HG03135 (cell line): ENCODE measurements at regions not wholly inside any gene's neighbourhood (a gene's known extent, or its start where the extent isn't known, plus 50 kb on each side); places are given as distances from the start of the nearest gene placed in this dataset.

Experiments
- ATAC-seq: cut with Tn5 transposase; IDR thresholded peaks from one replicate; pipeline ENCODE4 v1.9.1; 2021; ENCODE audit warnings: mild to moderate bottlenecking, moderate library complexity; ENCODE audit not compliant: unreplicated experiment

DNA sequence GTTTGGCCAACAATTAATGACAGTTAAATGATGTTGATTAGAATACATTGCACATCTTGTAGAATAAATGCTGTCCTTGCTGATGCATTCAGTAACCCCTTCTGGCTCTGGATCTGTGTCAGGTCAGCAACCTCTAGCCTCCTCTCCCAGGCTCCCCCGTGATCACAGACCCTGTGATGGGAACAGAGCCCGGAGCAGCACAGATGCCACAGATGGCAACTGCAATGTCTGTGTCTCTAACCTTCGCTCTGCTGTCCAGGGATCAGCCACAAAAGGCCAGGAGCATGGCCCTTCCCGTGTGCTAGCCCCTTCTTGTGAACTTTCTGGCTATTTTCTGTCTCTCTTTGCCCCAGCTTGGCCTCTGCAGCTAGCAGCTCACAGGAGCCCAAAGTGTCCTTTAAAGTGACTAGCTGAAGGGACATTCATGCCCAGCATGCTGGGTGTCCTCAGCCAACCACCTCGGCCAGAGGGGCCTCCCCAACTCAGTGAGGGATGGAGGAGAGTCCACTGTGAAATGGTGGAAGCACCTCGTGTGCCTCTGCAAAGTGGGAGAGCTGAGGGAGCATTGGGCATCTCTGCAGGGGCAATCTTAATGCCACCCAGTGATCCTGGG, 167.0 kb upstream of the TCERG1L start:
- no peak for ATAC-seq

DNA sequence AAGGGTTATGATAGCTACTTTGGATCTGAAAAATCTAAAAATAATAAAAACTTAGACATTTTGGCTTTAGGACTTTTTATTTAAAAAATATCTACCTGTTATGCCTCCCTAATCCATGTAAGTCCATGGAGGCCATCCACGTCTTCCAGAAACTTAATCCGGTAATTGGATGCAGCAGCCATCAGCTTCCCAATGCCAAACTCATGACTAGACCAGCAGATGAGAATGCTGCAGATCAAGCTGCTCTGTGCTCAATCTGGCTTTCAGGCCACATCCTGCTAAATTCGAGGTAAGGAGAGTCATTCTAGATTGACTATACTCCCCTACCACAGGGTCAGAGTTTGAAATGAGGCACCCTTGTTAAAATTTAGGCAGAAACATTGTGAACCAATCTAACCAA, 168.5 kb upstream of the TCERG1L start:
- ATAC-seq = no peak

DNA sequence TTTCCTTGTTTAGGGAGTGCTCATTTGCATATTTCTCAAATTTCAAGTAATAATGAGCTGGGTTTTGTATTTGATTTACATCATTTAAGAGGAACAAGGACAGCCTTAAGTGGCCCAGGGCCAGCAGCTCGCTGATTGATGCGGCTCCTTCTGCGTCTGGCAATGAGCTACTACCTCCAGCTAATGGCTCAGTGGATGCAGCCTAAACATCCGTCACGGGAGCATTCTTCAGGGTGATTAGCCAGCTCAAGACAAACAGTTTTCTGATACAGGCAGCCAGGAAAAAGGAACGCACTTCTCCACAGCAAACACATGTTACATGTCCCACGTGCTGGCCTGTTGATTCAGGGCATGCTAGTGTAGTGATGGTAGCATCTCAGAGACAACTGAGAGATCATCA, 169.3 kb upstream of the TCERG1L start:
- ATAC-seq = no peak

DNA sequence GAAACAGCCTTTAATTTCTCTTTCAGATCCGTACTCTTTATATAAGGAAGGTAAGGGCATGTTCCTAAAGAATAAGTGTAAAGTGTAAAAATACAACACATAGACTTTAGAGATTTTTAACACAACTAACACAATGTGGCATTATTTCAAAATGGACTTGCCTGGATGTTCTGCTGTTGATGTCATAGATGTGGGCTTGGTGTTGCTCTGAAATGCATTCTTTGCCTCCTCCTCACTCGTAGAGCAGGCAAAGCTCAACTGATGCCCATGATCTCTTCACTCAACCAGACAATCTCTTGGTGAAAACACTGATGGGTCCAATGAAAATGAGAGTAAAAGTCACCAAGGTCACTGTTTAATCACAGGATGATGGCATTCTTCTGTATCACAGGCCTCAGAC, 174.2 kb upstream of the TCERG1L start:
- no peak for ATAC-seq

DNA sequence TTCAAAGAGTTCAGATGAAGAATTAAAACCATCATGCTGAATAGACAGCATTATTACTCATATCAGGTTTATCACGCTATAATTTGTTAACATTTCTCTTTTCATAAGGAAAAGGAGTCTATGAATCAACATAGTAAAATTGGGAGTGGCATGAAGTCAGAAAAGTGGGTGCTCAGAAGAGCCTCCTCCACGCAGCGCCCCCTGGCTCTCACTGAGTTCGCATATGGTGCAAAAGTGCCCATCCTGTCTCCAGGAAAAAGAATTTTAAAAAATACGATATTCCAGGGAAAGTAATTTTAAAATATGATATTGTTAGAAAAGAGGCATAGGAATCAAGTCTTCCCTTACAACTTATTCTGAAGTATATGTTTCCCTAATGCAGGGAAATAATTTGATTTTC, 176.3 kb upstream of the TCERG1L start:
- no peak for ATAC-seq

DNA sequence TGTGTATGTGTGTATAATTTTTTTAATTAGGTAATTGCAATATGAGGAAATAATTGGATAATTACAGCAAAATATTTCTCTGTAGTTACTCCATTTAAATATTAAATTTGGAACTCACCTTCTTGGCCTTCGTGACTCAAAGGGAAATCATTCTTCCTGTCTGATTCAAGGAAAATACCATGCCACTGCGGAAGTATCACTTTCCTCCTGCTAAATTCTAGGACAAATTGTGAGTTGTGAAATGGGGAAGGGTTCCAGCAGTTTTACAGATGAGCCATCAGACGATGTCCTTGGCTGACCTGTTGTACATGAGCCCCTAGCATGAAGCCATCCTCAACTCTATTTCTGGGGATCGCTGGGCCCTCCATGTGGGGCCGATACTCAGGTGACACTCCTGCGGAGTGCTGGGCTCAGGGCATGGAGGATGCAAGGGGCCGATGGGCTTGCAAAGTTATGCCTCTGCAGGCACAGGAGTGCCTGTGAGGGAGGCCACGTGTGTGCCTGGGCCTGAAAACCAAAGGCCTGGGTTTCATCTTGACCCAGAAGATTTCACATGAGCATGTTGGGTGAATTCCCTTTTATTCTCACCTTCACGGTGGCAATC, 179.6 kb upstream of the TCERG1L start:
- no peak for ATAC-seq

DNA sequence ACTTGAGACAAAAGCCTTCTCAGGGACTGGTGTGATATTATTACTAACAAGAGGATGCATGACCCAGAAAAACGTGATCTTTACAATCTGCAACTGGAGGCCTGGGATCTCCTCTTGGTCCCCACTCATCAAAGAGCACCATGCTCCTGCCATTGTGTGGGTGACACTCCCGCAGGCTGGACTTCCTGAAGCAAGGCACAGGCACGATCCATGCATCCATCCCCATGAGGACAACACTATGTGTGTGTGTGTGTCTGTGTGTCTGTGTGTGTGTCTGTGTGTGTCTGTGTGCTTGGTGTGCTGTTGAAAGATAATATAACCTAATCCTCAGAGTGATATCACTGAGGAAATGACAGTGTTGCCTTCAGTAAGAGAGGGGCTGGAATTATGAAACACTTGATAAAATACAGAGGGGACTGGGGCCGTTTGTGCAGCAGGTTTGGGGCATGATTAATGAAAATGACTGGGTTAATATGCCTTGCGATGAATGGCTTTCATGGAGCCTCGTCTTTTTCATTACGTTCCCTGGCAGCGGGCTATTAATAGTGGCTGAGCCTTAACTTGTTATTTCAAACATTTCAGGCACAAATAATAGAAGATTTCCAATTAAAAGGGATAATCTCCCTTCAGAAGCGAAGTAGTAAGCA, 180.8 kb upstream of the TCERG1L start:
- no peak for ATAC-seq

DNA sequence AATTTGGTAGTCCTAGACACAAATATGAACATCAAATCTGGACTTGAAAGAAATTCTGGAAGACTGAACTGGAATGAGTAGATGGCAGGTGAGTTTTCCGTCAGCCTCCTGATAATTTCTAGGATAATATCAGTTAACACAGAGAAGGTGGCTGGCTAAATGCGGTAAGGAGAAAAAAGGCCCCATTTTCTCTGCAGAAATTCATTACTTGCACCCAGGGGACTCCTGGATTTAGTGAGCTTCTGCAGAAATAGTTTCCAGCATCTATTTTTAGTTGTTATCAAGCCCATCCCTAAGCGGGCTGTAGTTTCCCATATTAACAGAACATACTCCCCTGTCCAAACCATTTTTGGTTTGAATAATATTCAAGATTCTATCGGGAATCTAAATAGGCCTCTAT, 181.9 kb upstream of the TCERG1L start:
- no peak for ATAC-seq

DNA sequence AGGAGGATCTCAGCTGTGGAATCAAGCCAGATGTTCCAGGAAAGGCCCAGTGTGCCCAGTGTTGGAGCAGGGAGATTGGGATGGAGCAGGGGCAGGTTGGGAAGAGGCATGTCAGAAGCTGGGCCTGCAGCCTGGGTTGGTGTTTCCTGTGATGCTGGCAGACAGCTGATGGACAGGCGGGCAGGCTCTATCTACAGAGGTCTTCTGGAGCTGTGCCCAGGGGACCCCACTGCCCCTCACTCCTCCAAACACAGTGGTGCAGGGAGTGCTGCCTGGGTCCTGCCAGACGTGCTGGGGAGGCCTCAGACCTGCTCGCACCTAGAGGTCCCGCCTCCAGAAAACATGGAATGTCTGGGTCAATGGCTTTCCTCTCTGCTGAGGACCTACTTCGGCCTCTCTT, 182.9 kb upstream of the TCERG1L start:
- ATAC-seq = no peak

DNA sequence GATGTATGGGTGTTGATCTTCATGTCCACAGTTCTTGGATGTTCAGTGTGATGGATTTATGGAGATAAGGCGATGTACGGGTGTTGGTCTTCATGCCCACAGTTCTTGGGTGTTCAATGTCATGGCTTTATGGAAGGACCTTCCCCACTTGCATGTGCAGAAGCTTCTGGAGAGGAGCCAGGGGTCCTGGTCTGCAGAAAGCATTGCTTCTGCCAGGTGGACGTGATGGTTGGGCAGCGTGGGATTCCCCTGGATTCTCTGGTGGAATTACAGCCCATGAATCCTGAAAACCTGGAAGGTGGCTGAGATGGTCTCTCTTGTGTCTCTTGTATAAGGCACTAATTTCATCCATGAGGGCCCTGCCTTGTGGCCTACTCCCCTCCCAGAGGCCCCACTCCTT, 183.7 kb upstream of the TCERG1L start:
- ATAC-seq = no peak

DNA sequence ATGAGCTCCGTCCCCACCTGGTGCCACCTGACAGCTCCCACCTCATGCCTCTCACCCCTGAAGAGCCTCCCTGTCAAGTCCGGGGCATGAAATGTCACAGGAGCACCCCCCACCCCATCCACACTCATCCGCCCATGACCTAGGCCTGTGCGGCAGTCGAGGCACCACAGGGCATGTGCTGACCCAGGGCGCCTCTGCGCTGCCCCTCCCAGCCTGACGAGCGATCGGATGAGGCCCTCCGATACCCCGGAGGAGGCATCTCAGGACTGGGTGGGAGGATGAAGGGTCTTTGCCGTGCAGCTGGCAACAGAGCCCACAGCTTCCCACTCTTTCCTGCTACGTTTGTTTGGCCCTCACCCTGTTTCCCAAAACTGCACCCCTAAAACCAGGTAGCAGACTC, 184.4 kb upstream of the TCERG1L start:
- ATAC-seq = no peak

DNA sequence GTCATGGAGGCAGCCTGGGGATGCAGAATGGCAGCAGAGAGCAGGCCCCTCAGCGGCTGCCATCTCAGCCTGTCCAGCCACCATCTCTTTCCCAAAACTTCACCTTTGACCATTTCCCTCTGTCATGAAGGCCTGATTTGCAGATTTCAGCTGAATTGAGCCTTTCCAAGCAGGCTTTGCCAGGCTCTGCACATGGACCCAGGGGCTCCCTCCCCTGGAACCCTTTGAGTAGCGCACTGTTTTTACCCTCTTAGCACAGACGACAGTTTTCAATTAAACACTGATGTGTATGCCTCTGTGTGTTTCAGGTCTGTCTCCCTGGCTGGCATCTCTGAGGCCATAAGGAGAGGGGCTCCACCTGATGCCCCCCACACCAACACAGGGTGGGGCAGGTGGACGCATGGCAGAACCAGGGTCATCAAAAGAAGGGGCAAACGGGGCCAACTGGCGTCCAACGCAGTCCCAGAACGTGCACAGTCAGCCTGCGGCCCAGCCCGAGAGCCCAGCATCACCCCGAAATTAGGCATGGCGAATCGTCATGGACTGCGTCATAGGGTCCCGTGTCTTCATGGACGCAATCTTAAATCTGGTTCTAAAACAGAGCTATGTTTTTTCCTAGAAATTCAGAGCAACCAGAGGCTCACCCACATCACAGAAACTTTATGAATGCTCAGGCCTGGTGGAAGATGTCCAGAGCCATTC, 185.0 kb upstream of the TCERG1L start:
- no peak for ATAC-seq

DNA sequence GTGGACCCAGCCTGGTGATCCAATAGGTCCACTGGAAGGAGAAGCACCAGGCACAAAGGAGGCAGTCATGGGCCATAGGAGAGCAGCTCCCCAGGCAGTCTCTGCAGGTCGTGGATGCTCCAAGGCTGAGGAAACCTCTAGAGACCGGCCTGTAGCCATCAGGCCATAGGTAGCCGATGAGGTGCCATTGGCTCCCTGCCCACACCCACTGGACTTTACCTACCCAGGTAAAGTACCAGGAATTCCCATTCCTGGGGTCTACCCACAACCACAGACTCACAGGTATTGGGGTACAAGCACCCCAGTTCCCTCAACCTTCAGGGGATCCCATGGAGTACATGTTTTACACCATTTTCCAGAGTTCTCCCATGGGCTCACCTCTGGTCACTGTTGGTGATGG, 188.0 kb upstream of the TCERG1L start:
- ATAC-seq = no peak

DNA sequence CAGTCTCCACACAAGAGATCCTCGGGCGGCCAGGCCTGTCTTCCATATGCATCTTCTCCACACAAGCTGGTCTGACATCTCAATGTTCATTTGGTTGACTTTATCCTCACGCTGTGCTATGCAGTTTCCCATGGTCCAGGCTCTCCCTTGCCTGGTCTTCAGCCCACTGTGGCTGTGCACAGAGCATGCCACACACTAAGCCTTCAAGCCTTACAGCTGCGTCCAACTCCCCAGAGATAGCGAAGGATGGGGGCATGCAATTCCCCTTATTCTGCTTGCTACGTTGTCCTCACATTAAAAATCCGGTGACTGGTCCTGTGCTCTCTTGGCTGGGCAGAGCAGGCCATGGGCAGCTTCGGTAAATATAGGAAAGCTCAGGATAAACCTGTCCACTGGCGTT, 188.7 kb upstream of the TCERG1L start:
- no peak for ATAC-seq

DNA sequence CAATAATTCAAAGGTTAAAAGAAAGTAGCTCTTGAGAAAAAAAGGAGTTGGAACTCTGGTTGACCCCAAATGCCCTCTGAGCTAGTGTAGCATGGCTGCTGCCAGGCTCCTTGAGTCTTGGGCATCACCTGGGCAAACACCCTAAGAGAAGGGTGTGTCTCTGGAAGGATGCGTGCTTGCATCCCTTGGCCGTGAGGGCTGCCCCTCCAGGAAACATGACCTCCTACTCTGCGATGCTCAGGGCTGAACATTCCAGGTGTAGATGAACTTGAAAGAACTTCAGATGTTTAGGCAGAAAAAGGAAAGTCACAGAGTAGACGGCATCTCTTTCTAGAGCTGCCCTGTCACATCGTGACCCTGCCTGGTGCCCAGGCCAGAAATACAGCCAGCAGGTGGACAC, 189.4 kb upstream of the TCERG1L start:
- no peak for ATAC-seq

DNA sequence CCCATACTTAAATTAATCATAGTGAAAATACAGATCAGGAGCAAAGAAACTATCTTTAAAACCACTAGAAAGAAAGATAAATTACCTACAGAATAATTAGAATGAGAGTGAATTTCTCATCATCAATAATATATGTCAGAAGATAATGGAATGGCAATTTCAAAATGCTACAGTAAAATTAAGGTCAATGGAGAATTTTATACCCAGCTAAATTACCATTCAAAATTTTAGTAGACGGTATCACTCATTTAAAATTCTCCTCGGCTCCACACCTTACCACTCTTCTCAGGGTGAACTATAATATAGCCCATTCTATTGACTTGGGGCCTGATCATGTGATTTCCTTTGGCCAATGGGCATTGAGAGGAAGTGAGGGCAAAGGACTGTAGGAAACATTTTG, 192.5 kb upstream of the TCERG1L start:
- no peak for ATAC-seq

DNA sequence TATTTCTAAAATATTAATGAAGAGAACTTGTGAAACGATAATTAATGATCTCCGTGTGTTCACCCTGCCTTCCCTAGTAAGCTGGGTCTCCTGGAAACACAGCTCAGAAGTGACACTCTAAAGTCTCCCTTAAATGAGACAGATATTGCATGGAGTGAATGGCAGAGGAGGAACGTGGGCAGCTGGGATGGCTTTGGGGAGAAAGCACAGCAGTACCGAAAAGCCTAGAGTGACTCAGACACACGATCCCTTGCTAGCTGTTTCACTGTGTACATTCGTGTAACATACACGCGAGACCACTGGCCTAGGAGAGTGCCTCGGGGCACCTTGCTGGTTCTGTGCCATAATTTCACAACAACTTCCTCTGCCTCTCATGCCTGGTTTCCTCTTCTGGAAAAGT, 199.9 kb upstream of the TCERG1L start:
- no peak for ATAC-seq

DNA sequence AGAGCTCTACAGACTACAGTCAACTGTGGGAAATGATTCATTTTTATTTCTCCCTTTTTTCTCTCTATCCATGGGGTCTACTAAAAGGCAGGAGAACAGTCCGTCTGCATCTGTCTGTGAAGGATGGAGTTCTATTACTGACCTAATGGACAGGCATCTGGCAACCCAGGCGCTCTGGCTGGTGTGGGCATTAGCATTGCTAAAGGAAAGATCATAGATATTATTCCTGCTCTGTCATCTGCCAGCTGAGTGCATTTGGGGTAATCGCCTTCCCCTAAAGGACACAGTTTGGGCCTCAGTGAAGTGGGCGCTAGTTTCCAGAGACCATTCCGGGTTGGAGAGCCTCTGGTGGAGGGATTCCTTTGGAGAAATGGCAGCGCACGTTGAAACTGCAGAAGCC, 201.3 kb upstream of the TCERG1L start:
- ATAC-seq = no peak

DNA sequence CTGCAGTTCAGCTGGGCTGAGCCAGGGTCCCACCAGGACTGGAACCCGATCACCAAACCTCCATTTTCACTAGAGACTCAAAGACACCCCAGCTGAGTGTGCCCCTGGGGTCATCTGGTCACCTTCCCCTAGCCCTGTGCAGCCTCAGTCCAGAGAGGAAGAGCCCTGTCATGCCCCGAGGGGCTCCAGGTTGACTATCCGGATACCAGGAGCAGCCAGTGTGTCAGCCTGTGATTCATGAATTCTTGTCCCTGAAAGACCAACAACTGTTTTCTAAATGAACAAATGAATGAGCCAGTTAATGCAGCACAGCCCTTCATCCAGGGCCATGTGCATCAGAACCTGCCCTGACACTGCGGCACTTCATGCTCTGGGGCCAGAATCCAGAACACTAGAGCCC, 201.9 kb upstream of the TCERG1L start:
- ATAC-seq = no peak

DNA sequence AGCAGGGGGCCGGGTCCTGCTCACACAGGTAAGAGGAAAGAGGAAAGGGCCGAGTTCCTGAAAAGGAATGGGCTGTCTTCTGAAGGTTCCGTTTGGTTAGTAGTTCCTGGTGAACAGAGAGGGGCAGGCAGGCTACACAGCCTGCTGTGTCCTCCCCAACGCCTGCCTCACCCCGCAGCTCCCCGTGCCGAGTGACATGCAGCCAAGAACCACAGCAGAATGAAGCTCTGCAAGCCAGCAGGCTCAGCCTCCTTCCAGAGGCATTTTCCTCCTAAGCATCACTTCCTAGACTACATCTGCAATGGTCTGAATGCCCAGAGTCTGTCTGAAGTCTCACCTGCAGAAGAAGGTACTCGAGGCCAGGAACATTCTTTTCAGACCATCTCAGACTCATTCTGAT, 202.4 kb upstream of the TCERG1L start:
- ATAC-seq = no peak

DNA sequence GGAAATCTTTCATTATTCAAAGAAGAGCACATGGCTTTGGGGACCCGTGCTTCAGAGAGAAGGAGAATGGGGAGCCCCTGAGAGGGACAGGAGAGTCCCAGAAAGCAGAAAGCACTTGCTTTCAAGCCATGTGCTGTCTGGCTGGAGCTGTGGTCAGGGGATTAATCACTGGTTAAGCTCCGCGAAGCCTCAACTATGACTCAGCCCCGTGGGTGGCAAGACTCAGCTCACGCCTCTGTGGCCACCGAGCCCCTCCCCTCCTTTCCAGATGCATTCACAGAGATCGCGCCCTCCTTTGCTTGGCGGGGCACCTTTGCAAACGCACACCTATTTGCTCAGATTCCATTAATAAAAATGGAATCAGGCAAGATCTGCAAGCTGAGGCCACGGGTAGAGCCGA, 202.9 kb upstream of the TCERG1L start:
- no peak for ATAC-seq

DNA sequence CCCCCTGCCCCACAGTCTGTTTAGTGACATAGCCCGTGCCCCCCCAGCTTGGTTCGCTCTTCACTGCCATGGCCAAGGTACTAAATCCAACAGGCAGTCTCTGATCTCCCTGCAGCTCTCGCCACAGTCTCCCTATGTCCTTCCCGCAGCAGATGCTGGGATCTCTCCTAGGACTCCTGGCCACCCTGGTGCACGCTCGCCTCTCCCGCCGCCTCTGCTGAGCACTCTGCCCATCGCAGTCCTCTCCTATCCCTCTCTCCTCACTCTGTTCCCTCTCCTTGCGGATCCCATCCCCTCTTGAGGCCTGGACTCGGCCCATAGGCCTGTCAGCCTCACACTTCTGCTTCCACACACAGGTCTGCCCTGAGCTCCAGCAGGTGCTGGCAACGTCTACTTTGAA, 204.8 kb upstream of the TCERG1L start:
- no peak for ATAC-seq
